ENCODE measurements at regions not wholly inside any gene's neighbourhood (a gene's known extent, or its start where the extent isn't known, plus 50 kb on each side); places are given as distances from the start of the nearest gene placed in this dataset.

DNA sequence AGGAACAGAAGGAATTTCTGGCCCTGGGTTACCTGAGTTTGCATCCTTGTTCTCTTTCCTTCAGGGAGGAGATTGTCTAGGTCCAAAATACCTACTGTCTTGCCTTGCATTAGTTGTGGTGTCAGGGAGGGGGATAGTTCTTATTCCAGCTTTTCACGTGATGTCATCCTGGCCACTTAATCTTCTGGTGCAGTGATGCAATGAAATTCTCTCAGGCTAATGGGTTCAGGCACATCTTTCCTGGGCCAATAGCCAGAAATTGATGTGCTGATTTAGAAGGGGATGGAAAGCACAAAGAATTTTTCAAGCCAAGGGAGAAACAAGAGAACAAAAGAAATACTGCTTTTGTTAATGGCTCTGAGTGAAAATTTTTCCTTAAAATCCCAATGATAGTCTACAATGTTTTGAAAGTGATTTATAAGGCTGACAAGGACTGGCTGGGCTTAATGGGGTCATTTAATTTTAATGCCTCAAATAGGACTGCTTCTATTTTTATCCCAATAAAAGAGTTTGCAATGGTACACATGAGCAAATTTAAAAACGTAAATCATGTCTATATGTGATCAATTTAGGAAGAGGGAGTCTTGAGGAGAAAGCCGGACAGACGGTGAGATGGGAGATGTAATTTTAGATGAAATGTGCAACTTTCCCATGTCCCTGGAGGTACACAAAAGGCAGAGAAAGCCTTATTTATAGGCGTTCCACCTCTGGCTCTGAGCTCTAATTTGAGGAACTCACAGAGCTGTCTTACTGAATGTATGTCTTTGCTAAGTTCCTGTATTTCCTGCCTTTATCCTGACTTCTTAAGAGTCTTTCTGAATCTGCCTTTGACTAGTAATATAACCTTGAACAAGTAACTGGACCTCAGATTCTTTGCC lies 89.3 kb upstream of the SV2C start:
- TF ChIP-seq, protein P1, sequence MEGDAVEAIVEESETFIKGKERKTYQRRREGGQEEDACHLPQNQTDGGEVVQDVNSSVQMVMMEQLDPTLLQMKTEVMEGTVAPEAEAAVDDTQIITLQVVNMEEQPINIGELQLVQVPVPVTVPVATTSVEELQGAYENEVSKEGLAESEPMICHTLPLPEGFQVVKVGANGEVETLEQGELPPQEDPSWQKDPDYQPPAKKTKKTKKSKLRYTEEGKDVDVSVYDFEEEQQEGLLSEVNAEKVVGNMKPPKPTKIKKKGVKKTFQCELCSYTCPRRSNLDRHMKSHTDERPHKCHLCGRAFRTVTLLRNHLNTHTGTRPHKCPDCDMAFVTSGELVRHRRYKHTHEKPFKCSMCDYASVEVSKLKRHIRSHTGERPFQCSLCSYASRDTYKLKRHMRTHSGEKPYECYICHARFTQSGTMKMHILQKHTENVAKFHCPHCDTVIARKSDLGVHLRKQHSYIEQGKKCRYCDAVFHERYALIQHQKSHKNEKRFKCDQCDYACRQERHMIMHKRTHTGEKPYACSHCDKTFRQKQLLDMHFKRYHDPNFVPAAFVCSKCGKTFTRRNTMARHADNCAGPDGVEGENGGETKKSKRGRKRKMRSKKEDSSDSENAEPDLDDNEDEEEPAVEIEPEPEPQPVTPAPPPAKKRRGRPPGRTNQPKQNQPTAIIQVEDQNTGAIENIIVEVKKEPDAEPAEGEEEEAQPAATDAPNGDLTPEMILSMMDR (IDR thresholded peaks at IDR 0.05), result no peak
- TF ChIP-seq POLR2A (IDR thresholded peaks at IDR 0.05), result no peak
